HEK293 (cell line): ENCODE measurements at regions not wholly inside any gene's neighbourhood (a gene's known extent, or its start where the extent isn't known, plus 50 kb on each side); places are given as distances from the start of the nearest gene placed in this dataset.

Experiments used
- CTCF ChIA-PET: fragments of 350-600 bp; formaldehyde crosslinking; extraction: SDS; loops from one replicate; lab custom pipeline; 2021; ENCODE audit warnings: antibody characterized with exemption; lab: Yijun Ruan, JAX
- POLR2A ChIA-PET: fragments of 300-600 bp; formaldehyde crosslinking; extraction: SDS; loops from one replicate; lab custom pipeline; 2020; ENCODE audit warnings: antibody characterized with exemption, inconsistent platforms; lab: Yijun Ruan, JAX
- H3K27ac ChIP-seq: fragments of 200-500 bp; sonication (Bioruptor generic); 2 replicates; pipeline ENCODE4 v1.5.1; 2014; ENCODE audit warnings: low read depth, low read length, control low read depth, inconsistent platforms; ENCODE audit errors: extremely low read depth
- H3K36me3 ChIP-seq, 2 experiments: fragments of 200-500 bp in 1 of 2; sonication (Bioruptor generic) in 1 of 2; 1 replicate in 1 of 2; 2 replicates in 1 of 2; pipeline ENCODE4 v1.5.1; 2014 to 2017; ENCODE audit warnings: inconsistent platforms in 2 of 2, low read length in 2 of 2; ENCODE audit not compliant: control insufficient read depth in 2 of 2, insufficient read depth in 1 of 2
- H3K4me1 ChIP-seq: fragments of 200-500 bp; sonication (Bioruptor generic); 2 replicates; pipeline ENCODE4 v1.5.1; 2014; ENCODE audit warnings: mild to moderate bottlenecking, low read length, inconsistent platforms; ENCODE audit not compliant: control insufficient read depth, insufficient read depth
- H3K4me3 ChIP-seq: 2 replicates; pipeline ENCODE4 v1.5.1; 2011; ENCODE audit warnings: low read depth, mild to moderate bottlenecking, control low read depth, low read length, moderate library complexity
- H3K9me3 ChIP-seq: fragments of 200-500 bp; sonication (Bioruptor generic); 2 replicates; pipeline ENCODE4 v1.5.1; 2014; ENCODE audit warnings: low read depth, low read length, inconsistent platforms; ENCODE audit not compliant: control insufficient read depth, insufficient read depth
- BCL11A ChIP-seq: fragments of 450-650 bp; formaldehyde crosslinking; IDR thresholded peaks from 2 replicates; pipeline ENCODE4 v1.5.1; 2016; ENCODE audit warnings: low read depth, missing biosample characterization, missing genetic modification characterization
- GFI1B ChIP-seq: fragments of 450-650 bp; formaldehyde crosslinking; IDR thresholded peaks from 2 replicates; pipeline ENCODE4 v1.5.1; 2016; ENCODE audit warnings: missing biosample characterization, missing genetic modification characterization
- KLF10 ChIP-seq: fragments of 450-650 bp; IDR thresholded peaks from 2 replicates; pipeline ENCODE4 v1.5.1; 2018; ENCODE audit warnings: missing biosample characterization, mild to moderate bottlenecking, missing genetic modification characterization
- OSR2 ChIP-seq: fragments of 450-650 bp; formaldehyde crosslinking; IDR thresholded peaks from 2 replicates; pipeline ENCODE4 v1.5.1; 2016; ENCODE audit warnings: missing biosample characterization, missing genetic modification characterization
- SP3 ChIP-seq: fragments of 450-650 bp; formaldehyde crosslinking; IDR thresholded peaks from 2 replicates; pipeline ENCODE4 v1.5.1; 2016; ENCODE audit warnings: missing biosample characterization, missing genetic modification characterization
- SP7 ChIP-seq: fragments of 450-650 bp; formaldehyde crosslinking; IDR thresholded peaks from 2 replicates; pipeline ENCODE4 v1.5.1; 2016; ENCODE audit warnings: missing biosample characterization, missing genetic modification characterization
- YY1 ChIP-seq: fragments of 450-650 bp; formaldehyde crosslinking; IDR thresholded peaks from 2 replicates; pipeline ENCODE4 v1.5.1; 2018; ENCODE audit warnings: missing biosample characterization, missing genetic modification characterization
- ZBTB1 ChIP-seq: fragments of 450-650 bp; formaldehyde crosslinking; IDR thresholded peaks from 2 replicates; pipeline ENCODE4 v1.5.1; 2016; ENCODE audit warnings: missing biosample characterization, missing genetic modification characterization
- ZBTB48 ChIP-seq: fragments of 450-650 bp; formaldehyde crosslinking; IDR thresholded peaks from 2 replicates; pipeline ENCODE4 v1.5.1; 2016; ENCODE audit warnings: missing biosample characterization, missing genetic modification characterization
- ZBTB7A ChIP-seq: fragments of 450-650 bp; formaldehyde crosslinking; IDR thresholded peaks from 2 replicates; pipeline ENCODE4 v1.5.1; 2016; ENCODE audit warnings: low read depth, missing biosample characterization, missing genetic modification characterization
- ZFP3 ChIP-seq: fragments of 450-650 bp; formaldehyde crosslinking; IDR thresholded peaks from 2 replicates; pipeline ENCODE4 v1.5.1; 2016; ENCODE audit warnings: low read depth, missing biosample characterization, missing genetic modification characterization
- ZNF121 ChIP-seq: fragments of 450-650 bp; formaldehyde crosslinking; IDR thresholded peaks from 2 replicates; pipeline ENCODE4 v1.5.1; 2016; ENCODE audit warnings: missing biosample characterization, missing genetic modification characterization
- ZNF155 ChIP-seq: fragments of 450-650 bp; formaldehyde crosslinking; IDR thresholded peaks from 2 replicates; pipeline ENCODE4 v1.5.1; 2016; ENCODE audit warnings: missing biosample characterization, missing genetic modification characterization
- ZNF174 ChIP-seq: fragments of 450-650 bp; formaldehyde crosslinking; IDR thresholded peaks from 2 replicates; pipeline ENCODE4 v1.5.0; 2017; ENCODE audit warnings: missing biosample characterization, mild to moderate bottlenecking, missing genetic modification characterization
- ZNF211 ChIP-seq: fragments of 450-650 bp; formaldehyde crosslinking; IDR thresholded peaks from 2 replicates; pipeline ENCODE4 v1.5.1; 2016; ENCODE audit warnings: low read depth, missing biosample characterization, missing genetic modification characterization
- ZNF23 ChIP-seq: fragments of 450-650 bp; formaldehyde crosslinking; IDR thresholded peaks from 2 replicates; pipeline ENCODE4 v1.5.1; 2016; ENCODE audit warnings: missing biosample characterization, missing genetic modification characterization, borderline replicate concordance
- ZNF510 ChIP-seq: fragments of 450-650 bp; formaldehyde crosslinking; IDR thresholded peaks from 2 replicates; pipeline ENCODE4 v1.5.1; 2018; ENCODE audit warnings: mild to moderate bottlenecking, missing genetic modification characterization, missing biosample characterization; ENCODE audit not compliant: insufficient replicate concordance
- ZNF521 ChIP-seq: fragments of 450-650 bp; formaldehyde crosslinking; IDR thresholded peaks from 2 replicates; pipeline ENCODE4 v1.5.1; 2017; ENCODE audit warnings: missing biosample characterization, mild to moderate bottlenecking, missing genetic modification characterization
- ZNF561 ChIP-seq: fragments of 450-650 bp; IDR thresholded peaks from 2 replicates; pipeline ENCODE4 v1.5.1; 2018; ENCODE audit warnings: missing biosample characterization, missing genetic modification characterization, borderline replicate concordance
- ZNF654 ChIP-seq: fragments of 450-650 bp; formaldehyde crosslinking; IDR thresholded peaks from 2 replicates; pipeline ENCODE4 v1.5.1; 2016; ENCODE audit warnings: low read depth, missing biosample characterization, missing genetic modification characterization
- ZNF747 ChIP-seq: fragments of 450-650 bp; formaldehyde crosslinking; IDR thresholded peaks from 2 replicates; pipeline ENCODE4 v1.5.1; 2016; ENCODE audit warnings: missing biosample characterization, missing genetic modification characterization
- ZNF776 ChIP-seq: fragments of 450-650 bp; formaldehyde crosslinking; IDR thresholded peaks from 2 replicates; pipeline ENCODE4 v1.5.0; 2017; ENCODE audit warnings: missing biosample characterization, missing genetic modification characterization, borderline replicate concordance
- ZNF785 ChIP-seq: fragments of 450-650 bp; formaldehyde crosslinking; IDR thresholded peaks from 2 replicates; pipeline ENCODE4 v1.5.1; 2016; ENCODE audit warnings: missing biosample characterization, missing genetic modification characterization
- ZNF837 ChIP-seq: fragments of 450-650 bp; formaldehyde crosslinking; IDR thresholded peaks from 2 replicates; pipeline ENCODE4 v1.5.1; 2016; ENCODE audit warnings: missing biosample characterization, missing genetic modification characterization
- TF ChIP-seq, protein P1 (sequence below): fragments of 450-650 bp; formaldehyde crosslinking; IDR thresholded peaks from 2 replicates; pipeline ENCODE4 v1.5.1; 2016; ENCODE audit warnings: missing biosample characterization, missing genetic modification characterization
- TF ChIP-seq, protein P2 (sequence below): sonication (generic); formaldehyde crosslinking; IDR thresholded peaks from 2 replicates; pipeline ENCODE4 v1.8.1; 2022; ENCODE audit warnings: mild to moderate bottlenecking, moderate library complexity, missing genetic modification reagents
- TF ChIP-seq, protein P3 (sequence below): fragments of 450-650 bp; formaldehyde crosslinking; IDR thresholded peaks from 2 replicates; pipeline ENCODE4 v1.5.1; 2016; ENCODE audit warnings: missing biosample characterization, missing genetic modification characterization
- TF ChIP-seq, protein P4 (sequence below): fragments of 450-650 bp; formaldehyde crosslinking; IDR thresholded peaks from 2 replicates; pipeline ENCODE4 v1.5.1; 2016; ENCODE audit warnings: missing biosample characterization, missing genetic modification characterization
- TF ChIP-seq, protein P5 (sequence below): fragments of 450-650 bp; formaldehyde crosslinking; IDR thresholded peaks from 2 replicates; pipeline ENCODE4 v1.5.1; 2017; ENCODE audit warnings: missing biosample characterization, mild to moderate bottlenecking, missing genetic modification characterization, moderate library complexity

DNA sequence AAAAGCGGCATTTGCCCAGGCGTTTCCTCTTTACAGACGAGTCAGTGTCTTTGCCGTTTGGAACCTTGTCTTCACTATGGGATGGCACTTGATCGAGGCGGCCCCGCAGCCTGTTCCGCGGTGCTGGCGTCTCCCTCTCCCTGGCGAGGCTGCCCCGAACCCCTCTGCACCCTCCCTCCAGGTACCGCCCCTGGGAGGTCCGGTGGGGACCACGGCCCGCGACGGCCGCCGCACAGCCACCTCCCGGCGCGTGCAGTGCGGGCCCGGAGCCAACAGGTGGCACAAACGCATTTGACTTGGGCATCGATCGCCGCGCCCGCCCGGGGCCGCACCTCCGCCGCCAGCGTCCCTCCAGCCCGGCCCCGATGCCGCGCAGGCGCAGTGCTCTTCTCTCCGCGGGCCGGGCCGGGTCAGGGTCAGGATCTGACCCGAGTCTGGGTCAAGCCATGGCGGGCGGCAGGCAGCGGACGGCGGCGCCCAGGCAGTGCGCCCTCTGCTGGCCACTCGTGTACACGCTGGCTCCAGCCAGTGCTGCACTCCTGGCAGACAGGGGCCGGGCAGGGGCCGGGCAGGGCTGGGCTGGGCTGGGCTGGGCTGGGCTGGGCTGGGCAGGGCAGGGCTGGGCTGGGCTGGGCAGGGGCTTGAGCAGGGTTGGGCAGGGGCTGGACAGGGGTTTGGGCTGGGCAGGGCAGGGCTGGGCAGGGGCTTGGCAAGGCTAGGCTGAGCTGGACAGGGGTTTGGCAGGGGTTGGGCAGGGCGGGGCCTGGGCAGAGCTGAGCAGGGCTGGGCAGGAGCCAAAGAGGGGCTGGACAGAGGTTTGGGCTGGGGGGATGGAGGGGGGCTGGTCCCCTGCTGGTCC, 155.8 kb upstream of the IRX4 start:
- H3K36me3 ChIP-seq = no peaks in the 10 kb centered on the region
- CTCF ChIA-PET = interaction anchor here (0.6 to 1.6 kb wide), 3 partner anchors 13 to 275 kb away, joined by 3 to 11 read pairs (median 3); no protein-coding TSS in a partner anchor
- no peaks in the 10 kb centered on the region; the same call in 1 of the 2 replicates for H3K9me3 ChIP-seq
- no peak overlapping the region for H3K27ac ChIP-seq
- H3K4me3 ChIP-seq = peak overlapping the region; percentile 45
- POLR2A ChIA-PET = no interaction called here
- H3K4me1 ChIP-seq = no peaks in the 10 kb centered on the region
- TF ChIP-seq ZNF654 (tag by site-specific recombination) (no peak), OSR2 (tag by site-specific recombination) (0 out of 2 replicates have a peak, but pooled peaks have one; percentile 9), ZNF121 (tag by site-specific recombination) (no peak), ZNF174 (tag by site-specific recombination) (0 out of 2 replicates have a peak, but pooled peaks have one; percentile 48), GFI1B (tag by site-specific recombination) (no peak), ZNF747 (tag by site-specific recombination) (no peak), ZNF837 (no peak), ZNF561 (tag by site-specific recombination) (peak; percentile 84), ZBTB1 (tag by site-specific recombination) (no peak), ZNF211 (tag by site-specific recombination) (no peak), ZFP3 (tag by site-specific recombination) (no peak), ZBTB7A (tag by site-specific recombination) (no peak), ZNF510 (tag by site-specific recombination) (no peak), YY1 (tag by site-specific recombination) (peak; percentile 89), ZNF785 (tag by site-specific recombination) (0 out of 2 replicates have a peak, but pooled peaks have one; percentile 56), ZBTB48 (tag by site-specific recombination) (0 out of 2 replicates have a peak, but pooled peaks have one; percentile 23), KLF10 (peak; percentile 62; the same call in 1 of the 2 replicates), ZNF776 (tag by site-specific recombination) (no peak), BCL11A (peak; percentile 83; the same call in 1 of the 2 replicates), SP3 (tag by site-specific recombination) (peak; percentile 73), ZNF155 (tag by site-specific recombination) (no peak), SP7 (no peak; the same call in none of the 2 replicates), ZNF521 (tag by site-specific recombination) (no peak), ZNF23 (tag by site-specific recombination) (no peak)
- TF ChIP-seq, protein P1, sequence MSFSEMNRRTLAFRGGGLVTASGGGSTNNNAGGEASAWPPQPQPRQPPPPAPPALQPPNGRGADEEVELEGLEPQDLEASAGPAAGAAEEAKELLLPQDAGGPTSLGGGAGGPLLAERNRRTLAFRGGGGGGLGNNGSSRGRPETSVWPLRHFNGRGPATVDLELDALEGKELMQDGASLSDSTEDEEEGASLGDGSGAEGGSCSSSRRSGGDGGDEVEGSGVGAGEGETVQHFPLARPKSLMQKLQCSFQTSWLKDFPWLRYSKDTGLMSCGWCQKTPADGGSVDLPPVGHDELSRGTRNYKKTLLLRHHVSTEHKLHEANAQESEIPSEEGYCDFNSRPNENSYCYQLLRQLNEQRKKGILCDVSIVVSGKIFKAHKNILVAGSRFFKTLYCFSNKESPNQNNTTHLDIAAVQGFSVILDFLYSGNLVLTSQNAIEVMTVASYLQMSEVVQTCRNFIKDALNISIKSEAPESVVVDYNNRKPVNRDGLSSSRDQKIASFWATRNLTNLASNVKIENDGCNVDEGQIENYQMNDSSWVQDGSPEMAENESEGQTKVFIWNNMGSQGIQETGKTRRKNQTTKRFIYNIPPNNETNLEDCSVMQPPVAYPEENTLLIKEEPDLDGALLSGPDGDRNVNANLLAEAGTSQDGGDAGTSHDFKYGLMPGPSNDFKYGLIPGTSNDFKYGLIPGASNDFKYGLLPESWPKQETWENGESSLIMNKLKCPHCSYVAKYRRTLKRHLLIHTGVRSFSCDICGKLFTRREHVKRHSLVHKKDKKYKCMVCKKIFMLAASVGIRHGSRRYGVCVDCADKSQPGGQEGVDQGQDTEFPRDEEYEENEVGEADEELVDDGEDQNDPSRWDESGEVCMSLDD (tag by site-specific recombination) = 0 out of 2 replicates have a peak, but pooled peaks have one; percentile 24
- TF ChIP-seq, protein P2, sequence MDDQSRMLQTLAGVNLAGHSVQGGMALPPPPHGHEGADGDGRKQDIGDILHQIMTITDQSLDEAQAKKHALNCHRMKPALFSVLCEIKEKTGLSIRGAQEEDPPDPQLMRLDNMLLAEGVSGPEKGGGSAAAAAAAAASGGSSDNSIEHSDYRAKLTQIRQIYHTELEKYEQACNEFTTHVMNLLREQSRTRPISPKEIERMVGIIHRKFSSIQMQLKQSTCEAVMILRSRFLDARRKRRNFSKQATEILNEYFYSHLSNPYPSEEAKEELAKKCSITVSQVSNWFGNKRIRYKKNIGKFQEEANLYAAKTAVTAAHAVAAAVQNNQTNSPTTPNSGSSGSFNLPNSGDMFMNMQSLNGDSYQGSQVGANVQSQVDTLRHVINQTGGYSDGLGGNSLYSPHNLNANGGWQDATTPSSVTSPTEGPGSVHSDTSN = peak; percentile 85; the same call in 1 of the 2 replicates
- TF ChIP-seq, protein P3, sequence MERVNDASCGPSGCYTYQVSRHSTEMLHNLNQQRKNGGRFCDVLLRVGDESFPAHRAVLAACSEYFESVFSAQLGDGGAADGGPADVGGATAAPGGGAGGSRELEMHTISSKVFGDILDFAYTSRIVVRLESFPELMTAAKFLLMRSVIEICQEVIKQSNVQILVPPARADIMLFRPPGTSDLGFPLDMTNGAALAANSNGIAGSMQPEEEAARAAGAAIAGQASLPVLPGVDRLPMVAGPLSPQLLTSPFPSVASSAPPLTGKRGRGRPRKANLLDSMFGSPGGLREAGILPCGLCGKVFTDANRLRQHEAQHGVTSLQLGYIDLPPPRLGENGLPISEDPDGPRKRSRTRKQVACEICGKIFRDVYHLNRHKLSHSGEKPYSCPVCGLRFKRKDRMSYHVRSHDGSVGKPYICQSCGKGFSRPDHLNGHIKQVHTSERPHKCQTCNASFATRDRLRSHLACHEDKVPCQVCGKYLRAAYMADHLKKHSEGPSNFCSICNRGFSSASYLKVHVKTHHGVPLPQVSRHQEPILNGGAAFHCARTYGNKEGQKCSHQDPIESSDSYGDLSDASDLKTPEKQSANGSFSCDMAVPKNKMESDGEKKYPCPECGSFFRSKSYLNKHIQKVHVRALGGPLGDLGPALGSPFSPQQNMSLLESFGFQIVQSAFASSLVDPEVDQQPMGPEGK (tag by site-specific recombination) = 0 out of 2 replicates have a peak, but pooled peaks have one; percentile 35
- TF ChIP-seq, protein P4, sequence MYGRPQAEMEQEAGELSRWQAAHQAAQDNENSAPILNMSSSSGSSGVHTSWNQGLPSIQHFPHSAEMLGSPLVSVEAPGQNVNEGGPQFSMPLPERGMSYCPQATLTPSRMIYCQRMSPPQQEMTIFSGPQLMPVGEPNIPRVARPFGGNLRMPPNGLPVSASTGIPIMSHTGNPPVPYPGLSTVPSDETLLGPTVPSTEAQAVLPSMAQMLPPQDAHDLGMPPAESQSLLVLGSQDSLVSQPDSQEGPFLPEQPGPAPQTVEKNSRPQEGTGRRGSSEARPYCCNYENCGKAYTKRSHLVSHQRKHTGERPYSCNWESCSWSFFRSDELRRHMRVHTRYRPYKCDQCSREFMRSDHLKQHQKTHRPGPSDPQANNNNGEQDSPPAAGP (tag by site-specific recombination) = peak; percentile 92
- TF ChIP-seq, protein P5, sequence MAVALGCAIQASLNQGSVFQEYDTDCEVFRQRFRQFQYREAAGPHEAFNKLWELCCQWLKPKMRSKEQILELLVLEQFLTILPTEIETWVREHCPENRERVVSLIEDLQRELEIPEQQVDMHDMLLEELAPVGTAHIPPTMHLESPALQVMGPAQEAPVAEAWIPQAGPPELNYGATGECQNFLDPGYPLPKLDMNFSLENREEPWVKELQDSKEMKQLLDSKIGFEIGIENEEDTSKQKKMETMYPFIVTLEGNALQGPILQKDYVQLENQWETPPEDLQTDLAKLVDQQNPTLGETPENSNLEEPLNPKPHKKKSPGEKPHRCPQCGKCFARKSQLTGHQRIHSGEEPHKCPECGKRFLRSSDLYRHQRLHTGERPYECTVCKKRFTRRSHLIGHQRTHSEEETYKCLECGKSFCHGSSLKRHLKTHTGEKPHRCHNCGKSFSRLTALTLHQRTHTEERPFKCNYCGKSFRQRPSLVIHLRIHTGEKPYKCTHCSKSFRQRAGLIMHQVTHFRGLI (tag by site-specific recombination) = peak; percentile 89
